GM10266 (cell line): ENCODE measurements at regions not wholly inside any gene's neighbourhood (a gene's known extent, or its start where the extent isn't known, plus 50 kb on each side); places are given as distances from the start of the nearest gene placed in this dataset.

Experiments used
- DNase-seq: peaks from one replicate; pipeline ENCODE4 v3.0.0; 2012; ENCODE audit errors: extremely low spot score
- TF ChIP-seq, protein P1 (sequence below): IDR thresholded peaks from 2 replicates; pipeline ENCODE4 v1.5.1; 2012; ENCODE audit warnings: mild to moderate bottlenecking, low read depth; ENCODE audit not compliant: control insufficient read depth, insufficient read depth; ENCODE audit errors: missing control alignments

DNA sequence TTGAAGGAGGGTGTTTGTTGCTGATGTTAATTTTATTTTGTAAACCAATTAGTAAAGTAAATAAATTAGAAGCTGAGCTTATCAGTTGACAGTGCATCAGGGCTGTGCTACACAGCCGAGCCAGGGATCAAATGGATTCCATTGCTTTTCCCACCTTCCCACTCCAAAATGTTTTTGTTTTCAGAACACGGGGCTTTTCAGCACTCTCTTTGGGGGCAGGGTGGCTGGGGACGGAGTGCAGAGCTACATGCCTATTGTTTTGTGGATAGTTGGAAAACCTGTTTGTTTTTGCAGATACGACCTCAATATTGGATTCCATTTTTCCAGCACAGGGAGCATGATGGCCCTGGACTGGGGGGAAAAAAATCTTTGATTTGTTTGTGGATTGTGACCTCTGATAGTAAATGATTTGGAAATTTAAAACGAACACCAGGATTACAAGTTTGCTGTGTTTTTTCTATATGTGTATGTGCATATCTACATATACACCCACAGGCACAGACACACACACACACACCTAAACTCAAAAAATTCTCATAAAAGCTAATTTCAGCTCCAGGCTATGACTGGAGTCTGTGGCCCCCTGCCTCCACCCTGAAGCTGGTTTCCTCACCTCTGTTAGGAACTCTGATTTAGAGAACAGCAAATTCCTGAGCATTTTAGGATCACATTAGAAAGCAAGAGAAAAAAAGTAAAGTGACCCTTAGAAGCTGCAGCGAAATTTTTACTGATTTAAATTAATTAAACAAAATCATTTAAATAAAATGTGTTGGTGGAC is 371.7 kb upstream of the IRX2 start:
- TF ChIP-seq, protein P1, sequence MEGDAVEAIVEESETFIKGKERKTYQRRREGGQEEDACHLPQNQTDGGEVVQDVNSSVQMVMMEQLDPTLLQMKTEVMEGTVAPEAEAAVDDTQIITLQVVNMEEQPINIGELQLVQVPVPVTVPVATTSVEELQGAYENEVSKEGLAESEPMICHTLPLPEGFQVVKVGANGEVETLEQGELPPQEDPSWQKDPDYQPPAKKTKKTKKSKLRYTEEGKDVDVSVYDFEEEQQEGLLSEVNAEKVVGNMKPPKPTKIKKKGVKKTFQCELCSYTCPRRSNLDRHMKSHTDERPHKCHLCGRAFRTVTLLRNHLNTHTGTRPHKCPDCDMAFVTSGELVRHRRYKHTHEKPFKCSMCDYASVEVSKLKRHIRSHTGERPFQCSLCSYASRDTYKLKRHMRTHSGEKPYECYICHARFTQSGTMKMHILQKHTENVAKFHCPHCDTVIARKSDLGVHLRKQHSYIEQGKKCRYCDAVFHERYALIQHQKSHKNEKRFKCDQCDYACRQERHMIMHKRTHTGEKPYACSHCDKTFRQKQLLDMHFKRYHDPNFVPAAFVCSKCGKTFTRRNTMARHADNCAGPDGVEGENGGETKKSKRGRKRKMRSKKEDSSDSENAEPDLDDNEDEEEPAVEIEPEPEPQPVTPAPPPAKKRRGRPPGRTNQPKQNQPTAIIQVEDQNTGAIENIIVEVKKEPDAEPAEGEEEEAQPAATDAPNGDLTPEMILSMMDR, result no peak
- no peak for DNase-seq

DNA sequence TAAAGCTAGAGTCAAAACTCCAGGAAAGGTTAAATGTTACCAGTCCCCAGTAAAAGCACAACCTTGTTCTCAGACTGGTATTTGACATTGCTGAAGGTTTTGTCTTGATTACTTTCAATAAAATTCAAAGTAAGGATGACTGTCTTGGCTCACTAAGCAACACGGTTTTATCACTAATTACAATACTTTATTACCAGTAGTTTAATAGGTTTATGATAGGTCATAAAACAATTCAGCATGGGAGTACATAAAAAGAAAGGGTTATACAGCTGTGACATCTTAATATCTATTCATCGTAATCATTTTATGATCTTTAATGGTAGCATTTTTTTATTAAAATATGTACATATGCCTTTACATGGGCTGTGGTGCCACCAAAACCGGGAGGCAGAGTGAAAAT is 370.7 kb upstream of the IRX2 start:
- TF ChIP-seq, protein P1, result no peak
- no peak for DNase-seq

GRCh38 chr5:3121813-3122212 is 370.3 kb upstream of the IRX2 start:
- DNase-seq, result no peak
- TF ChIP-seq, protein P1, result no peak

DNA sequence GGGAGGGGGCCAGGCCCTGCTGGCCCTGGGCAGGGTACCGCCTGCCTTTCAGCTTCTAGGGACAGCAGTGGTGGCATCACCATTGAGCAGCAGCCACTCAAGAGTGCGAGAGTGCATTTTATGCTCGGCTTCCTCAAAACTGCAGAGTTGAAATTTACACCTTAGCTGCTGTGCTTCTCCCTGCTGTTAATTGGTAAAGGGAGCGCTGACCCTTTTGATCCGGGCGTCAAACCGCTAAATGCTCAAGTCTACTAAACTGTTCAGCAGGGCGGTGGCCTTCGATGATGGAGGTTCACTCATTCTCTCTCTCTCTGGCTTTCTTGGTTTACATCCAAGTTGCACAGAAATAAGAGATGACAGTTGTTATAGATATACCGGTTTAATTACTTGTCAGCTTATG is 368.6 kb upstream of the IRX2 start:
- no peak for DNase-seq
- TF ChIP-seq, protein P1, result no peak

DNA sequence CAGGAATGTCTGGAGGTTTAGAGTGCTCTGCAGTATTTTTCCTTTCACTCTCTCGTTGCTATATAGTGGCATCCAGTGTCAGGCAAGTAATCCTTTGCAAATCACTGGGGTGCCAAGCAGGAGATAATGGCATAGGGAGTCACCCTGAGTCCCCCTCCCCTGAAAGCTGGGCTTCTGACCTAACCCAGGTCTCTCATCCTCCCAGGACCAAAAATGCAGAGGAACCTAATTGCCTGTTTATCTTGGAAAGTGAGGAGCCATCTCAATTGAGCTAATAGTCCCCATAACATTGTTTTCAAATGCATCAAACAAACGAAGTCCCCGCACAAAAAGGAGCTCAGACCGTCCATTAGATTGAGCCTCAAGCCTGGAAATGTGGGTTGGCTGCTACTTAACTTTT is 368.0 kb upstream of the IRX2 start:
- TF ChIP-seq, protein P1, result no peak

GRCh38 chr5:3118340-3118739 is 366.9 kb upstream of the IRX2 start:
- TF ChIP-seq, protein P1, result no peak
- no peak for DNase-seq

More for the DNA sequence above, 368.0 kb upstream of the IRX2 start:
- DNase-seq, result no peak

DNA sequence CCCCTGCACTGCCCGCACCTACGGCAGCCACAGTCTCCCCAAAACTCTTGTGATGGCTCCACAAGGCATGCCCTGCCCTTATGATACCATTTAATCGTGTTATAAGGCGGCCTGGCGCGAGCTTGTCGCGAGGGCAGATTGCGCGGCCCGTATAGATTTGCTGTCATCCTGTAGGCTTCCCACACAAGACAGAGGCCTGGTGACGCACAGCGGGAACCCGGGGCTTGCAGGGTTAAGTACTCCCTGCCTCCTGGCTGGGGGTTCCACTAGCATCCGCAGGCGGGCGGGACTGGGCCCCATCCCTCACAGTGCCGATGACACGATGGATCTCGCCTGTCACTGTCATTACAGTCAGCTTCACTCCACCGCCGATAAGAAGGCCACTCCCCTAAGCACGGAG is 364.9 kb upstream of the IRX2 start:
- TF ChIP-seq, protein P1, result no peak
- no peak for DNase-seq
